ENCODE measurements at regions not wholly inside any gene's neighbourhood (a gene's known extent, or its start where the extent isn't known, plus 50 kb on each side); places are given as distances from the start of the nearest gene placed in this dataset.

GRCh38 chr2:226680719-226681118 lies 118.9 kb downstream of the IRS1 start:
- intact Hi-C loops (cut with DNase I), result no loop called here
- TF ChIP-seq POLR2A (IDR thresholded peaks at IDR 0.05) (no peak), CTCF (IDR thresholded peaks at IDR 0.05) (no peak)
- no peak for DNase-seq
- Histone ChIP-seq H3K27me3 (no peaks in the 10 kb centered on the region), H3K4me1 (replicated peaks in 1 of 2) (no peaks in the 10 kb centered on the region), H3K36me3 (replicated peaks in 1 of 2) (no peaks in the 10 kb centered on the region), H3K27ac (no peak overlapping the region), H3K9me3 (replicated peaks in 1 of 3) (no peaks in the 10 kb centered on the region), H3K4me3 (no peak overlapping the region)
- WGBS, 4 donors, result 88 to 95% (median 91%) methylated on average over 3 of the region's 3 CpGs

GRCh38 chr2:226679389-226680065 lies 120.1 kb downstream of the IRS1 start:
- no peaks in the 10 kb centered on the region for H3K27me3 ChIP-seq
- no peak overlapping the region for H3K27ac ChIP-seq
- WGBS, 4 donors, result 90 to 96% (median 92%) methylated on average over 7 of the region's 7 CpGs
- H3K4me1 ChIP-seq (replicated peaks in 1 of 2), result no peaks in the 10 kb centered on the region
- no peaks in the 10 kb centered on the region for H3K9me3 ChIP-seq (replicated peaks in 1 of 3)
- intact Hi-C loops (cut with DNase I), result no loop called here
- no peak for TF ChIP-seq CTCF (IDR thresholded peaks at IDR 0.05)
- no peak for TF ChIP-seq POLR2A (IDR thresholded peaks at IDR 0.05)
- no peak overlapping the region for H3K4me3 ChIP-seq
- no peak for DNase-seq
- no peaks in the 10 kb centered on the region for H3K36me3 ChIP-seq (replicated peaks in 1 of 2)

- Histone ChIP-seq H3K36me3 (replicated peaks in 1 of 2) (no peaks in the 10 kb centered on the region), H3K4me3 (no peak overlapping the region), H3K4me1 (replicated peaks in 1 of 2) (peaks cover 4 to 9% of the 10 kb centered on the region in 2 donors), H3K27ac (no peak overlapping the region), H3K27me3 (no peaks in the 10 kb centered on the region), H3K9me3 (replicated peaks in 1 of 3) (no peaks in the 10 kb centered on the region)
- TF ChIP-seq POLR2A (IDR thresholded peaks at IDR 0.05) (no peak), CTCF (IDR thresholded peaks at IDR 0.05) (no peak)
- intact Hi-C loops (cut with DNase I), result no loop called here
- DNase-seq, result no peak
- 85 to 99% (median 88%) methylated on average over 4 of the region's 4 CpGs for WGBS, 4 donors
Measured at GRCh38 chr2:226678422-226678821, 121.2 kb downstream of the IRS1 start.

GRCh38 chr2:226677080-226677479 lies 122.5 kb downstream of the IRS1 start:
- TF ChIP-seq CTCF (IDR thresholded peaks at IDR 0.05) (no peak), POLR2A (IDR thresholded peaks at IDR 0.05) (no peak)
- Histone ChIP-seq H3K4me1 (replicated peaks in 1 of 2) (peaks cover 4 to 13% of the 10 kb centered on the region in 2 donors), H3K36me3 (replicated peaks in 1 of 2) (no peaks in the 10 kb centered on the region), H3K27ac (no peak overlapping the region), H3K27me3 (no peaks in the 10 kb centered on the region), H3K9me3 (replicated peaks in 1 of 3) (no peaks in the 10 kb centered on the region), H3K4me3 (no peak overlapping the region)
- no peak for DNase-seq
- intact Hi-C loops (cut with DNase I), result no loop called here
- 73 to 80% (median 78%) methylated on average over 4 of the region's 4 CpGs for WGBS, 4 donors
